HFFc6 (cell line): ENCODE measurements at regions not wholly inside any gene's neighbourhood (a gene's known extent, or its start where the extent isn't known, plus 50 kb on each side); places are given as distances from the start of the nearest gene placed in this dataset.

ENCODE experiments used
- DNase-seq: peaks from one replicate; pipeline ENCODE4 v3.0.0-alpha.2; 2018
- H3K27ac Mint-ChIP-seq: 2 replicates; pipeline ENCODE4 v1.8.0; 2020; ENCODE audit warnings: mild to moderate bottlenecking, mixed read lengths
- H3K27me3 Mint-ChIP-seq: 2 replicates; pipeline ENCODE4 v1.8.0; 2021; ENCODE audit warnings: mild to moderate bottlenecking, moderate library complexity, mixed read lengths; ENCODE audit not compliant: insufficient read depth
- H3K36me3 Mint-ChIP-seq: 2 replicates; pipeline ENCODE4 v1.8.0; 2021; ENCODE audit warnings: low read depth, mixed read lengths
- H3K4me1 Mint-ChIP-seq: 2 replicates; pipeline ENCODE4 v1.8.0; 2020; ENCODE audit warnings: low read depth, mixed read lengths
- H3K4me3 Mint-ChIP-seq: 2 replicates; pipeline ENCODE4 v1.8.0; 2020; ENCODE audit warnings: mild to moderate bottlenecking, moderate library complexity, mixed read lengths
- H3K9me3 Mint-ChIP-seq: 2 replicates; pipeline ENCODE4 v1.8.0; 2020; ENCODE audit warnings: mild to moderate bottlenecking, mixed read lengths
- TF ChIP-seq, protein P1 (sequence below): fragments of 200-600 bp; sonication (generic); IDR thresholded peaks from 2 replicates; pipeline ENCODE4 v1.5.0; 2021; ENCODE audit warnings: antibody characterized with exemption, mild to moderate bottlenecking

DNA sequence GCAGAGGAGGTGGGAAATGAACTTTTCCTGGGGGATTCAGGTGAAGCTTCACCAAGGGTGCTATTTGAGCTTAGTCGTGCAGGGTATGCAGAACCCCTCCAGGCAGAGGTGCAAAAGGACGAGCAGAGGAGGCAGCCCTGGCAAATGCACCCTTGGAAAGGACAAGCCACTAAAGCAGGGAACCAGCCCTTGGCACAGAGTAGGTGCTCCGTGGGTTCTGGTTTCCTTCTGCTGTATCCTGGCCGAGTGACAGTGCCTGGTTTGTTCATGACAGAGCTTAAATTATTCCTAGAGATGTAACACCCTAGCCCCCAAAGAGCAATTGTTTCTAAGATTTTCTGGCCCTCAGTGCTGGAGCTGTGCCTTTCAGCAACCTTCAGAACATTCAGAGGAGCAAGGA lies 73.4 kb upstream of the SYT6 start:
- H3K27me3 Mint-ChIP-seq: peaks cover 27% of the 10 kb centered on the region
- H3K27ac Mint-ChIP-seq: no peak overlapping the region
- H3K4me1 Mint-ChIP-seq: no peaks in the 10 kb centered on the region
- H3K36me3 Mint-ChIP-seq: no peaks in the 10 kb centered on the region
- H3K9me3 Mint-ChIP-seq: no peaks in the 10 kb centered on the region
- no peak overlapping the region for H3K4me3 Mint-ChIP-seq
- TF ChIP-seq, protein P1, sequence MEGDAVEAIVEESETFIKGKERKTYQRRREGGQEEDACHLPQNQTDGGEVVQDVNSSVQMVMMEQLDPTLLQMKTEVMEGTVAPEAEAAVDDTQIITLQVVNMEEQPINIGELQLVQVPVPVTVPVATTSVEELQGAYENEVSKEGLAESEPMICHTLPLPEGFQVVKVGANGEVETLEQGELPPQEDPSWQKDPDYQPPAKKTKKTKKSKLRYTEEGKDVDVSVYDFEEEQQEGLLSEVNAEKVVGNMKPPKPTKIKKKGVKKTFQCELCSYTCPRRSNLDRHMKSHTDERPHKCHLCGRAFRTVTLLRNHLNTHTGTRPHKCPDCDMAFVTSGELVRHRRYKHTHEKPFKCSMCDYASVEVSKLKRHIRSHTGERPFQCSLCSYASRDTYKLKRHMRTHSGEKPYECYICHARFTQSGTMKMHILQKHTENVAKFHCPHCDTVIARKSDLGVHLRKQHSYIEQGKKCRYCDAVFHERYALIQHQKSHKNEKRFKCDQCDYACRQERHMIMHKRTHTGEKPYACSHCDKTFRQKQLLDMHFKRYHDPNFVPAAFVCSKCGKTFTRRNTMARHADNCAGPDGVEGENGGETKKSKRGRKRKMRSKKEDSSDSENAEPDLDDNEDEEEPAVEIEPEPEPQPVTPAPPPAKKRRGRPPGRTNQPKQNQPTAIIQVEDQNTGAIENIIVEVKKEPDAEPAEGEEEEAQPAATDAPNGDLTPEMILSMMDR: no peak
- no peak for DNase-seq

DNA sequence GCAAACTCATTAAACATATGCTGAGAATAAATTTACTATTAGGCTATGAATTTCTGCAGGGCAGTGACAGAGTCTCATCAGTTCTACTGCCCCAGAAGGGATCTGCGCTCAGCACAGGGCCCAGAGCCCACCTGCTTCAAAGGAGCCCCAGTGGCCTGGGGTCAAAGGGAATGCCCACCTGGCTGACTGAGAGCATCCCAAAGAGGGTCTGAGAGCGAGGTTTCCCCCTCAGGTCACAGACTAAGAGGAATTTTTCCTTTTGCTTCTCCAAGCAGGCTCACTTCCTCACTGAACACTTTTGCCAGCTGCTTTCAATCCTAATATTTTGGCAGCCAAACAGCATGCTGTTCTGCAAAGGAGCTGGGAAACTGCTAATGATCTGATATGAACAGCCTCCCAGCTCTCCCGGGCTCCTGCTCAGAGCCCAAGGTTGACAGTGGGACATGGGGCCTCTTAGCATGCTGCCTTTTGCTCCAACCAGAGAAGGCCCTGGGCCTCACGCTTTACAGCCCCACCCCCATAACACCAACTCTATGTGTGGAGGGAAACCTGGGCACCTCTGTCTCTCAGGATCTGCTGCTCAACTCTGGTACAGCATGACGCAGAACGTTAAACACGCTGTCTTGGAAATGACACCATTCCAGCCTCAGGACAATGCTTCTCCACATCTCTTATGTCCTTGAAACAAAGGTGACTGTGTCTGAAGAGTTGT lies 70.7 kb upstream of the SYT6 start:
- Mint-ChIP-seq H3K36me3 (no peaks in the 10 kb centered on the region), H3K4me3 (no peak overlapping the region), H3K9me3 (no peaks in the 10 kb centered on the region), H3K27me3 (peaks cover 17% of the 10 kb centered on the region), H3K27ac (no peak overlapping the region), H3K4me1 (peaks cover 2% of the 10 kb centered on the region; the same call in 1 of the 2 replicates)
- TF ChIP-seq, protein P1: no peak
- no peak for DNase-seq

- peaks cover 8% of the 10 kb centered on the region for H3K27me3 Mint-ChIP-seq
- H3K4me3 Mint-ChIP-seq: no peak overlapping the region
- no peaks in the 10 kb centered on the region for H3K36me3 Mint-ChIP-seq
- no peaks in the 10 kb centered on the region for H3K9me3 Mint-ChIP-seq
- DNase-seq: no peak
- no peak overlapping the region for H3K27ac Mint-ChIP-seq
- H3K4me1 Mint-ChIP-seq: peaks cover 12% of the 10 kb centered on the region; the same call in 1 of the 2 replicates
- TF ChIP-seq, protein P1: no peak
Measured at GRCh38 chr1:114222920-114223319, 69.3 kb upstream of the SYT6 start.

DNA sequence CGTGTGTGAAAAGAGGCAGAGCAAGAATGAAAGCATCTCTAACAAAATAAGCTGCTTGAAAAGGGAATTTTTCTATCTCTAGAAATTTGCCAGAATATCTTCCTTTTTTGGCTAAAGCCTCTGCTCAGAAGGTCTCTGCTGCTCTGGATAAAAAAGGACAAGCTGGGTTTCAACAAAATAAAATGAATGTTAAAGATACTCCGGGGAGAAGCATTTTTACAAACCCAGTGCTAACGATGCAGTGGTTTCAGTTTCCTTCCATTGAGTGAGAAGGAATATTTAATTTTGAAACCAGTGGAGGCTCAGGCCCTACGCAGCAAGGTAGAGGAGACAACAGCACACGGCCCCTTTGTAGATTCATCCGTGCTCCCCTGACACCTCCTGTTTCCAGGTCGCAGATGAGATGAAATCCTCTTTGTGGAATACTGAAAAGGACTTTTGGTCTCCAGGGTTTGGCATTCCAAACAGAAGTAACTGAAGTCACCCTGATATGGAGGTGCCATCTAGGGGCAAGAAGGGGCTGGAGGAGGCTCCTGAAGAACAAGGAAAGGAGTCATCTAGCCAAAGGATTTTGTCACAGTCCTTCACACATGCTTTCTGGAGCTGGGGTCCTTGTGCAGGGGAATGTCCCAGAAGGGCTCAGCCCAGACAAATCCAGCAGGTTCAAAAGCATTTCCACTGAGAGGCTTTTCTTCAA lies 65.7 kb upstream of the SYT6 start:
- peak overlapping the region; percentile 25; the same call in 1 of the 2 replicates for H3K4me3 Mint-ChIP-seq
- H3K4me1 Mint-ChIP-seq: peaks cover 12% of the 10 kb centered on the region; the same call in 1 of the 2 replicates
- H3K36me3 Mint-ChIP-seq: no peaks in the 10 kb centered on the region
- H3K27me3 Mint-ChIP-seq: peaks cover 9% of the 10 kb centered on the region
- no peak overlapping the region for H3K27ac Mint-ChIP-seq
- H3K9me3 Mint-ChIP-seq: no peaks in the 10 kb centered on the region
- DNase-seq: no peak
- TF ChIP-seq, protein P1: no peak

DNA sequence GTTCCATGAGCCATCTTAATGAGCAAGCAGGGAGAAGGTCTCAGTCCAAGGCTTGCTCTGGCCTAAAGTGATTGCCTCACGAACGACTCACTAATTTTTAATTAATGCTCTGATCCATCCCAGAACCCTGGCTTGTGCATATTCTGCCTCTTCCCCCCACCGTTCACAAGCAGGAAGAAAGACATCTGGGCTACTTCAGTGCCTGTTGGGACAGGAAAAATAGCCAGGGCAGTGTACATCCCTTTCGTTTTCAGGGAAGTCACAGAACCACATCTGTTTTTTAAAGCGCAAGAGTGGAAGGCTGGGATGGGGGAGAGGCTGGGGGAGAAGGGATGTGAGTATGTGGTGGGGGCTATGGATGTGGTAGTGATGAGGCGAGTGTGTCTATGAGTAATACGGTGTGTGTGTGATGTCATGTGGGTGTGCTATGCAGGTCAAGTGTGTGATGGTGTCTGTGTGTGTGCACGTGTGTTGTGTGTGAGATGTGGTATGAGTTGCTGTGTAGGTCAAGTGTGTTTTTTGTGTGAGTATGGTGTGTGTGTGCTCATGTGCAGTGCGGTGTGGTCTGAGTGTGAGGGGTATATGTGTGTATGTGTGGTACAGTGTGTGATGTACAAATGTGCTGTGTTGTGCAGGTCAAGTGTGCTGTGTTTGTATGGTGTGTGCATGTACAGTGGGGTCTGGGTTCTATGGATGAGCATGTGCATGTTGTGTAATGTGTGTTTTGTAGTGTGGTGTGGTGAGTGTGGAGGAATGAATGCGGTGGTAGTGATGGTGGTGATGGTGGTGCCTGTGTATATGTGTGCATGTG lies 64.9 kb upstream of the SYT6 start:
- peaks cover 12% of the 10 kb centered on the region; the same call in 1 of the 2 replicates for H3K4me1 Mint-ChIP-seq
- TF ChIP-seq, protein P1: no peak
- H3K4me3 Mint-ChIP-seq: peak overlapping the region; percentile 25; the same call in 1 of the 2 replicates
- H3K36me3 Mint-ChIP-seq: no peaks in the 10 kb centered on the region
- no peaks in the 10 kb centered on the region for H3K9me3 Mint-ChIP-seq
- DNase-seq: no peak
- no peak overlapping the region for H3K27ac Mint-ChIP-seq
- peaks cover 14% of the 10 kb centered on the region for H3K27me3 Mint-ChIP-seq
